Panc1 (cell line): ENCODE measurements at regions not wholly inside any gene's neighbourhood (a gene's known extent, or its start where the extent isn't known, plus 50 kb on each side); places are given as distances from the start of the nearest gene placed in this dataset.

Experiments
- CTCF ChIP-seq: fragments of 450-650 bp; IDR thresholded peaks from 2 replicates; pipeline ENCODE4 v1.5.1; 2017; ENCODE audit warnings: mild to moderate bottlenecking
- POLR2AphosphoS5 ChIP-seq: IDR thresholded peaks from 2 replicates; pipeline ENCODE4 v1.6.1; 2012; ENCODE audit warnings: mild to moderate bottlenecking, low read depth, low read length, moderate library complexity
- REST ChIP-seq, 2 experiments: IDR thresholded peaks; 2 replicates each; pipeline ENCODE4 v1.6.1; 2011 to 2012; ENCODE audit warnings: low read depth in 2 of 2, control low read depth in 1 of 2, low read length in 1 of 2, mild to moderate bottlenecking in 1 of 2, moderate library complexity in 1 of 2; ENCODE audit not compliant: insufficient read depth in 1 of 2
- SIN3A ChIP-seq: IDR thresholded peaks from 2 replicates; pipeline ENCODE4 v1.6.1; 2012; ENCODE audit warnings: low read depth, mild to moderate bottlenecking, low read length, moderate library complexity, borderline replicate concordance; ENCODE audit not compliant: insufficient read depth
- TCF7L2 ChIP-seq: IDR thresholded peaks from 2 replicates; pipeline ENCODE4 v1.6.1; 2011; ENCODE audit warnings: mild to moderate bottlenecking, low read depth, low read length, inconsistent platforms

DNA sequence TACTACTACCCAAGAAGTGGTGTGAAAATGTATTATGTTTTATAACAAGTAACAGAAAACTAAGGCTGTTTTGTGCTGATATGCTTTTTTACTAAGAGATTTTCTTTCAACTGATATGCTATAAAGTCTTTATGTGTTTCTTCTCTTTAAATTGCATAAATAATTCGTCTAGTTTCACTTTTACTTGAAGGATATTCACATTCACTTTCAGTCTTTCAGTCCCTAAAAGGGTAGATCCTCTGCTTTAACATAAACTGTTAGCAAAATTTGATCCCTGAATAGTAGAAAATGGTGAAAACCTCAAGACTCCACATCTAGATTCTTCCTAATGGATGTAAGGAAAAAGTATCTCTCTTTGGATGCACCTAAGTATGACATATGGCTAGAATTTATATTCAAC, 69.0 kb upstream of the FST start:
- TF ChIP-seq CTCF: no peak
- TF ChIP-seq REST (IDR thresholded peaks at IDR 0.05; ENCODE audit: insufficient read depth in 1 of 2, low read depth in 2 of 2, low read length in 1 of 2): no peak
- TF ChIP-seq POLR2AphosphoS5: no peak
- no peak for TF ChIP-seq SIN3A
- no peak for TF ChIP-seq TCF7L2
